Upper lobe of left lung (tissue), 6 donors: ENCODE measurements at regions not wholly inside any gene's neighbourhood (a gene's known extent, or its start where the extent isn't known, plus 50 kb on each side); places are given as distances from the start of the nearest gene placed in this dataset.

Source experiments
- ATAC-seq, 2 donors: fragments of 200-7000 bp; cut with Tn5 transposase; one replicate each; pipeline ENCODE4 v1.9.1; 2022; ENCODE audit warnings: mild to moderate bottlenecking in 2 of 2, moderate library complexity in 2 of 2; ENCODE audit not compliant: low FRiP score in 2 of 2
- DNase-seq, 2 donors: peaks; one replicate each; pipeline ENCODE4 v3.0.0-alpha.2; 2019 to 2020
- H3K27ac ChIP-seq, 4 donors: fragments of 200-600 bp; sonication (generic); one replicate each; pipeline ENCODE4 v1.5.1; 2016 to 2019
- H3K27me3 ChIP-seq, 4 donors: fragments of 200-600 bp; sonication (generic); one replicate each; pipeline ENCODE4 v1.5.1; 2017 to 2019
- H3K36me3 ChIP-seq, 4 donors: fragments of 200-600 bp; sonication (generic); one replicate each; pipeline ENCODE4 v1.5.1; 2016 to 2019
- H3K4me1 ChIP-seq, 4 donors: fragments of 200-600 bp; sonication (generic); one replicate each; pipeline ENCODE4 v1.5.1; 2018 to 2019
- H3K4me3 ChIP-seq, 4 donors: fragments of 200-600 bp; sonication (generic); one replicate each; pipeline ENCODE4 v1.5.1; 2017 to 2019; ENCODE audit warnings: mild to moderate bottlenecking in 2 of 4, moderate library complexity in 1 of 4
- H3K9me3 ChIP-seq, 4 donors: fragments of 200-600 bp; sonication (generic); one replicate each; pipeline ENCODE4 v1.5.1; 2018 to 2019
- EP300 ChIP-seq, 4 donors: sonication (generic); formaldehyde crosslinking; IDR thresholded peaks; one replicate each; pipeline ENCODE4 v1.5.1; 2017; ENCODE audit warnings: antibody characterized with exemption in 4 of 4, control low read depth in 2 of 4
- POLR2A ChIP-seq, 4 donors: fragments of 450-650 bp; IDR thresholded peaks; one replicate each; pipeline ENCODE4 v1.5.1; 2016 to 2017; ENCODE audit warnings: antibody characterized with exemption in 4 of 4, mild to moderate bottlenecking in 2 of 4
- POLR2AphosphoS5 ChIP-seq, 2 donors: sonication (generic); formaldehyde crosslinking; IDR thresholded peaks; one replicate each; pipeline ENCODE4 v1.5.1; 2017; ENCODE audit warnings: antibody characterized with exemption in 2 of 2
- WGBS, 2 donors: methylation state at CpG; one replicate each; pipeline ENCODE4 v1.1.5; 2017 to 2018; 5-methylcytosine and 5-hydroxymethylcytosine counted together
- TF ChIP-seq, protein P1 (sequence below), 6 experiments: fragments of 450-650 bp in 4 of 6; fragments of 200-600 bp in 2 of 6; sonication (generic) in 2 of 6; IDR thresholded peaks; one replicate each; pipeline ENCODE4 v1.5.1; 2016 to 2019; ENCODE audit warnings: antibody characterized with exemption in 6 of 6
- donor health status: DM: no; HTN: no; CAD: no; lungs with moderate emphysema.
- donor health status: DM: no; HTN: yes; CAD: no; lungs with severe emphysema.

DNA sequence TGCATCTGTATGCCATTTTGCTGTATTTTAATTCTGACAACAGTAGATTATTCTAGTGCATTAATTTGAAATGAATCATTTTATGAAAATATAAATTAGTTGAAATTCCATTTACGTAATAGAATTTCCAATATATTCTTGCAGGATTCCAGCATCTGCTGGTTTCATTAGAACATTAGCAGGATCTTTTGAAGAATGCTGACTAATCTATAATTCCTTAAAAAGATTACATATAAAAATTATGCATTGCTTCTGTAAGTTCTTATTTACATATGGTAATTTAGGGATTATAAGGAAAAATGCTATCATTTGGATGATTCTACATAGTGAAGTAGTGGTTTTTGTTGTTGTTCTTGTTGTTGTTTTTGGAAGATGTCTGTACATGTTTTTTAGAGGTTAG is 182.2 kb upstream of the GNPDA2 start:
- Histone ChIP-seq H3K4me3 (no peak overlapping the region), H3K4me1 (no peaks in the 10 kb centered on the region), H3K36me3 (no peaks in the 10 kb centered on the region), H3K27ac (no peak overlapping the region), H3K9me3 (no peaks in the 10 kb centered on the region), H3K27me3 (no peaks in the 10 kb centered on the region)
- TF ChIP-seq, protein P1, sequence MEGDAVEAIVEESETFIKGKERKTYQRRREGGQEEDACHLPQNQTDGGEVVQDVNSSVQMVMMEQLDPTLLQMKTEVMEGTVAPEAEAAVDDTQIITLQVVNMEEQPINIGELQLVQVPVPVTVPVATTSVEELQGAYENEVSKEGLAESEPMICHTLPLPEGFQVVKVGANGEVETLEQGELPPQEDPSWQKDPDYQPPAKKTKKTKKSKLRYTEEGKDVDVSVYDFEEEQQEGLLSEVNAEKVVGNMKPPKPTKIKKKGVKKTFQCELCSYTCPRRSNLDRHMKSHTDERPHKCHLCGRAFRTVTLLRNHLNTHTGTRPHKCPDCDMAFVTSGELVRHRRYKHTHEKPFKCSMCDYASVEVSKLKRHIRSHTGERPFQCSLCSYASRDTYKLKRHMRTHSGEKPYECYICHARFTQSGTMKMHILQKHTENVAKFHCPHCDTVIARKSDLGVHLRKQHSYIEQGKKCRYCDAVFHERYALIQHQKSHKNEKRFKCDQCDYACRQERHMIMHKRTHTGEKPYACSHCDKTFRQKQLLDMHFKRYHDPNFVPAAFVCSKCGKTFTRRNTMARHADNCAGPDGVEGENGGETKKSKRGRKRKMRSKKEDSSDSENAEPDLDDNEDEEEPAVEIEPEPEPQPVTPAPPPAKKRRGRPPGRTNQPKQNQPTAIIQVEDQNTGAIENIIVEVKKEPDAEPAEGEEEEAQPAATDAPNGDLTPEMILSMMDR (IDR thresholded peaks at IDR 0.05) = no peak
- TF ChIP-seq POLR2AphosphoS5 (IDR thresholded peaks at IDR 0.05) = no peak
- 87% methylated on average over 1 of the region's 1 CpG for WGBS, 2 donors
- DNase-seq (no peak), ATAC-seq (no peak)

DNA sequence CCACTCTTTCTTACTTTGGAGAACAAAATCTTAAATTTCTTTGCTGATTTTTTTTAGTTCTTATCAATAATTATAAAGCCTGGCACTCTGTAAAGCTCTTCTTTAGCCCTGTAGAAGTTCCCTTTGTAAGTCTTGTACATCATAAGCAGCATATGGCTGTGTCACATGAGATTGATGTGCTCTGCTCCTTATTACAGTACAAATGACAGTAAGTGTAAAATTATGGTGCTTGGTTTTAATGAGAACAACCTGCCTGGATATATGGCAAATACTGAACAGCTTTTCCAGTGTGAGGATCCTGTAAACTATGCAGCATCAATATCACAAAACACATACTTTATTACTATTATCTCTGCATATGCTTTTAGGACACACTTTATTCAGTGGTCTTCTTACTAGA is 145.9 kb upstream of the GNPDA2 start:
- TF ChIP-seq EP300 (IDR thresholded peaks at IDR 0.05) (no peak), POLR2A (IDR thresholded peaks at IDR 0.05) (no peak), POLR2AphosphoS5 (IDR thresholded peaks at IDR 0.05) (no peak)
- H3K4me3 ChIP-seq = no peak overlapping the region
- DNase-seq (no peak), ATAC-seq (no peak)
- H3K27ac ChIP-seq = no peak overlapping the region
- no peaks in the 10 kb centered on the region for H3K9me3 ChIP-seq
- no peaks in the 10 kb centered on the region for H3K36me3 ChIP-seq
- H3K4me1 ChIP-seq = no peaks in the 10 kb centered on the region
- H3K27me3 ChIP-seq = no peaks in the 10 kb centered on the region

DNA sequence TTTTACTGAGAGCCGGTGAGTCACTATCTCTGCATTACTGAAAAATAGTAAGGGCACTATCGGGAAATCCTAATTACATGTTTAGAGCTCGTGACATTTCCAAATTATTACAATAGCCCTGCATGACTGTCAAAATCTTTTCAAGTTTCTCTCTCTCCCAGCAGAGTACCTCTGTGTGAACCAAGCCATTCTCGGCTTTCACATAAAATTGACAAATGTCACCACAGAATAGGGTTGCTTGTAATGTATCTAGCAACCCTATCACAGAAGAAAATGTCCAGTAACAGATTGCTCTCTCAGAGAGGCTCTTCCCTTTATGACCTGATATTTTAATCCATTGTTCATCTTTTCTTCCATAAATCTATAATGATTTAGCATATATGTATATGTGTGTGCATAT is 144.8 kb upstream of the GNPDA2 start:
- ATAC-seq (no peak), DNase-seq (no peak)
- H3K27me3 ChIP-seq = no peaks in the 10 kb centered on the region
- H3K4me3 ChIP-seq = no peak overlapping the region
- H3K27ac ChIP-seq = no peak overlapping the region
- H3K4me1 ChIP-seq = no peaks in the 10 kb centered on the region
- TF ChIP-seq EP300 (IDR thresholded peaks at IDR 0.05) = no peak
- TF ChIP-seq POLR2AphosphoS5 (IDR thresholded peaks at IDR 0.05) = no peak
- TF ChIP-seq POLR2A (IDR thresholded peaks at IDR 0.05) = no peak
- TF ChIP-seq, protein P1 (IDR thresholded peaks at IDR 0.05) = no peak
- 66 to 91% methylated on average over 4 of the region's 4 CpGs for WGBS, 2 donors
- H3K36me3 ChIP-seq = no peaks in the 10 kb centered on the region
- H3K9me3 ChIP-seq = no peaks in the 10 kb centered on the region

DNA sequence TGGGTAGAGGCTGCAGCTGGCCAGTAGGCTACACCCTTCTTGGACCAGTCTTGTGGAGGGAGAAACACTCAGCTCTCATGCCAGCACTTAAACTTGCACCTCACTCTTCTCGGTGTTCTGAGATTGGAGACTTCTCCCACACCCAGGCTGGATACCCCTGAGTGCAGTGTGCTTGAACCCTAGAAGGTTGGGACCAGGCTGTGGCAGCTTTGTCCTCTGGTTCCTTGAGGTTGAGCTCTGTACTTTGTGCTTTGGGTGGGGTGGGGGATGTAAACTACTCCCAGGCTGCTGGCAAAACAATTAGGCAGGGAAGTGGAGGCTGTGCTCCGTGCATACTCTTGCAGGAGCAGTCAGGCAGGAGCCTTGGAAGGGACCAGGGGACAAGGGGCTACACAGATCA is 143.6 kb upstream of the GNPDA2 start:
- no peak for DNase-seq
- Histone ChIP-seq H3K27ac (no peak overlapping the region), H3K9me3 (no peaks in the 10 kb centered on the region), H3K36me3 (no peaks in the 10 kb centered on the region), H3K27me3 (no peaks in the 10 kb centered on the region), H3K4me1 (no peaks in the 10 kb centered on the region), H3K4me3 (no peak overlapping the region)
- ATAC-seq = no peak
- 74 to 100% methylated on average over 1 to 2 of the region's 2 CpGs for WGBS, 2 donors
- TF ChIP-seq POLR2AphosphoS5 (IDR thresholded peaks at IDR 0.05) = no peak
- no peak for TF ChIP-seq EP300 (IDR thresholded peaks at IDR 0.05)
- TF ChIP-seq POLR2A (IDR thresholded peaks at IDR 0.05) = no peak
- TF ChIP-seq, protein P1 (IDR thresholded peaks at IDR 0.05) = no peak

DNA sequence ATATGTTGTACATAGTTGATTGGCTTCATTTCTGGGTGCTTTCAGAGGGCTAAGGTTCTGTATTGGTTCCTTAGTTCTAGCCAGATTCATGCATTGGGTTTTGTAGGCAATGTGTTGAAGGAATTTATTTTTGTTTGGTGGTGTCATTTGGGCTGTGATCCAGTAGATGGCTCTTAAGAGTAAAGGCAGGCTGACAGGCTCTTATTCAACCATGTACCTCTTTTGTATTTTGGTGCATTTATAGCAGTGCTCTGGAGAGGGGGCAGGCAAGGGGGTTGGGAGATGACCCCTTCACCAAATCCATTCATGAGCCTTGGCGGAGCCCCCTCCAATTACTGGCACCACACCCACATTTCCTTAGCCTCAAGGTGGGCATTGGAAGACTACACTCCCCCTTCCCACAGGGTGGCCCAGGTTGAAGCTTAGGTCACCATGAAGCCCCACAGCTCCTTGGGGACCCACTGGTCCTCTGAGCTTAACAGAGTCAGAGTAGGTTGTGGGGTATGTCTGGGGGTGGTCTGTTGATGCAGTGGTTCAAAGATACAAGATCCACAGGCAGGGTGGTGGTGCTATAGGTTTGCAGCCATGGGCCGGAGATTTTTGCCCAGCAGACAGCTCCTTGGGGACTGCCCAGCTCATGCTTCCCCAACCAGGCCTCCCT is 143.0 kb upstream of the GNPDA2 start:
- H3K36me3 ChIP-seq = no peaks in the 10 kb centered on the region
- no peak overlapping the region for H3K4me3 ChIP-seq
- H3K4me1 ChIP-seq = no peaks in the 10 kb centered on the region
- ATAC-seq (peak in 1 of 2 donors; percentile 59), DNase-seq (no peak)
- TF ChIP-seq, protein P1 (IDR thresholded peaks at IDR 0.05) = no peak
- no peak for TF ChIP-seq POLR2A (IDR thresholded peaks at IDR 0.05)
- no peak overlapping the region for H3K27ac ChIP-seq
- no peaks in the 10 kb centered on the region for H3K27me3 ChIP-seq
- no peaks in the 10 kb centered on the region for H3K9me3 ChIP-seq
- WGBS, 2 donors = 80 to 92% methylated on average over 1 to 2 of the region's 2 CpGs
